Left colon (tissue), 2 donors: ENCODE measurements at regions not wholly inside any gene's neighbourhood (a gene's known extent, or its start where the extent isn't known, plus 50 kb on each side); places are given as distances from the start of the nearest gene placed in this dataset.

Source experiments
- ATAC-seq: fragments of 200-7000 bp; cut with Tn5 transposase; one replicate; pipeline ENCODE4 v1.9.1; 2020; ENCODE audit warnings: mild to moderate bottlenecking, moderate library complexity
- DNase-seq, 2 donors: peaks; one replicate each; pipeline ENCODE4 v3.0.0-alpha.2; 2020
- intact Hi-C, 2 donors: fragments of 100-400 bp; cut with DNase I in 1 of 2; cut with micrococcal nuclease in 1 of 2; formaldehyde crosslinking; loops; one replicate each; pipeline versions ENCODE4 v1.11.2 to v1.14.0; 2022; cut with DNase I, micrococcal nuclease
- donor health status: DM: no; HTN: no; CAD: no.
- donor health status: DM: yes; HTN: yes; CAD: no.

DNA sequence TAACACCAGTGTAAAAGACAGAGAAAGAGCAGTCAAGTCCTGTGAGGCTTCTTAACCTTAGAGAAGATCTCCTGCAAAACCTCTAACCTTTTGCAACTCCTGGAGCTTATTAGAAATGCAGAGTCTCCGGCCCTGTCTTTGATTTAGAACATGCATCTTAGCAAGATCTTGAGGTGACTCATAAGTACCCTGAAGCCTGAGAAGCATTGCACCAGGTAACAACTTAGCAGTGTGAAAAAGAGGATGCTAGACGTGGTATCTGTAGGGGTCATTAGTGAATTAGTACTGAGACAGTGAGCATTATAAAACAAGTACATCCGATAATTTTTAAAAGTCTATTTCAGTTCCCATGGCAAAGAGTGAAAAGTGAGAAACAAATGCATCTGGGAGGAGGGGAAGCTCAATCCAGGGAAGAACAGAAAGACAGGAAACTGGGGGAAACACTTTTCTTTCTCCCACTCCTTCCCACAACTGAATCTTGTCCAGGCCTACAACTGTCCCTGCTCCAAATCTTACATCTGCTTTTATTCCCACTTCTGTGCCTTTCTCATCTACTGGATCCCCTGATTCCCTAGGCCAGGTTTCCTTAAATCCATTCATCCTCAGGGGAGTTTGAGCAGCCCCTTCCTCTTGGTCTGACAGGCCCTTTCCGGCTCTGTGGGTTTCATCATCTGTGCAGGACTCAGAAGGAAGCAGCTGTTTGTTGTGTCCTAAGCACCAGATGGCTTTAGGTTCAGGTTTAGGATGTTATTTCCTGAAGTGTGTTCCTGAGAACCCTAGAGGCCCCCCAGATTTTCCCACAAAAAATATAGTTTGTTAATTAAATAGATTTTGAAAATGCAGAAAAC is 128.1 kb upstream of the IL12A start:
- intact Hi-C loops: no loop called here
- no peak for ATAC-seq
- DNase-seq: no peak

- intact Hi-C loops: no loop called here
- DNase-seq: no peak
- no peak for ATAC-seq
Measured at GRCh38 chr3:159861369-159861987, 127.2 kb upstream of the IL12A start.

DNA sequence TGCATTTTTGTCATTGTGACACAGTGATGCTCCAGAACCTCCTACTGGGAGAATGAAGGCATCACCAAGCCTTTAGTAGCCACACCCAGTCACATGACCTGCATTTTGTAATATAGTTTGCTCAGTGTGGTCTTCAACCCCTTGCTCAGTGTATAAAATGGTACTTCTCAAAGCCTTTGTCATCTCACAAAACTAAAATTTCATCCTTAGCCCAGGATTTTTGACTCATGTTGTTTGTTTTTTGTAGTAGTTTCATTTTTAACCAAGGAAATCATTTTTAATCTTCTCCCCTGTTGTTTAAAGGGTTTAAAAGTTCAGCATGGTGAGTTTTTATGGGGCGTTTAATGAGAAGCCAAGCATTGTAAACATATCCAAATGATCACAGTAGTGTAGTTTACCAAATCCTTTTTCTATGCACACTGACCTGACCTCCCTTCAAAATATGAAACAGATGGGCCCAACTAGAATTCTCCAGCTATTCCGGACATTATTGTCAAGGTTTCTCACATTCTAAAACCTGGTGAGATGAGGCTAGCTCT is 123.5 kb upstream of the IL12A start:
- DNase-seq (no peak), ATAC-seq (no peak)
- intact Hi-C loops: no loop called here

GRCh38 chr3:159866201-159866746 is 122.4 kb upstream of the IL12A start:
- intact Hi-C loops: no loop called here
- ATAC-seq: no peak
- DNase-seq: no peak

DNA sequence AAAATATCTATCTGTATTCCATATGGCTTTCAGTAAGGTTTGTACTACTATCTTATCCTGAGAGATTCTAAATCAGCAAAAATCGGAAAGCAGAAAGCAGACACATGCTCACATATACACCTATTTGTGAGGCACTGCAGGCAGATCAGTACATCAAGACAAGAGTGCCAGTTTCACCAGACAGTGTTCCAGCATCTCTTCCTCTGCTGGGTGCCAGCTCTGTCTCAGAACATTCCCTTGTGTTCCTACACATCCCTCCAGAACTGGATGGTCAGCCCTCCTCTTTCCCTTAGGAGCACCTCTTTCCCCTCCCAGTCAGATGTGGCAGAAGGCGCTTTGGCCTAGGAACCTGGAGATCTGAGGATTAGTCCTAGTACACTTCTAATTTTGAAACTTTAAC is 121.3 kb upstream of the IL12A start:
- ATAC-seq (no peak), DNase-seq (no peak)
- intact Hi-C loops: no loop called here

GRCh38 chr3:159870723-159871122 is 117.9 kb upstream of the IL12A start:
- ATAC-seq: no peak
- no peak for DNase-seq
- intact Hi-C loops: no loop called here

DNA sequence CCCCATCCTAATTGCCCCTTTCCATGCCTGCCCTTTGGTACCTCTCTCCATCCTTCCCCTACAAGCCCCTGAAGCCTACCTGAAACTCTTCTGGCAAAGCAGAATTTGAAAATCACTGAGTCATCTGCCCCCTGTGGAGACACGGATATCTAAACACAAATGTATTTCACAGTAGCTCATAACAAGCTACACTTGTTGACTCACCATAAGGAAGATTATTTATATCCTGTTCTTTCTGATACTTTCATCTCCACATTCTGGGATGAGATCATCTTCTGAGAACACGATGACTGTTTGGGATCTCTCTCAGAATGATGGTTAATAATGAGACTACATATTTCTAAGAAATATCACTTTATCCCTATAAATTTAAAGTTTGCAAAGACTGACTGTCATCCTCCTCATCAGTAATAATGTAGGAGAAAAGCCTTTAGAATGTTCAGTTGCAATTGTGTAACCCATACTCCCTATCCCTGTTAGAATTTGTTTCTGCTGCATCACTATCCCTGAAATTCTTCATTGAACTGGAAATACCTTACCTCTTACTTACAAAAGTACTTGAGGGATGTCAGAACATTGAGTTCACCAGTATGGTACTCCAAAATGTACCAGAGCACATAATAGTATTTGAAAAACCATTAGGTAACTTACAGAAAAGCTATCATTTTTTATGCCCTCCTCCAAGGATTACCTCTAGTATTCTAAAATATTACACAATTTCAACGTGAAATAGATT is 116.1 kb upstream of the IL12A start:
- ATAC-seq (no peak), DNase-seq (no peak)
- intact Hi-C loops: no loop called here

DNA sequence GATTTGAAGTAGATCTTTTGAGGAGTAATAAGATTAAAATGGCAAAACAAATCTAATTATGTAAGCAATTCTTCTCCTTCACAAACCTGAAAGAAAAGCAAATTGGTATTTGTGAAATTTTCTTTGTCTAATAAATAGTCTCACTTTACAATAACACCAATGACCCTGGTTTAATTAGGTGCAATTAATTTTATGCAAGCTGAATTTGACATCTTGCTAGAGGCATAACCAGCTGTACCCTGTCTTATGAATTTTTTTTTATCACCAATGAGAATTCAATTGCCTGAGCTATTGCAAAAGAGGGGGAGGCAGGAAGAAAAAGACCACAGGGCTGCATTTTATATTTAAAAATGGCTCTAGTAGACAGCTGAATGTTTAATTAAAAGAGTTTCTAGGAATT is 113.5 kb upstream of the IL12A start:
- intact Hi-C loops: no loop called here
- no peak for ATAC-seq

GRCh38 chr3:159877924-159878323 is 110.7 kb upstream of the IL12A start:
- ATAC-seq (no peak), DNase-seq (no peak)
- intact Hi-C loops: no loop called here

More for the DNA sequence above, 113.5 kb upstream of the IL12A start:
- DNase-seq: no peak

DNA sequence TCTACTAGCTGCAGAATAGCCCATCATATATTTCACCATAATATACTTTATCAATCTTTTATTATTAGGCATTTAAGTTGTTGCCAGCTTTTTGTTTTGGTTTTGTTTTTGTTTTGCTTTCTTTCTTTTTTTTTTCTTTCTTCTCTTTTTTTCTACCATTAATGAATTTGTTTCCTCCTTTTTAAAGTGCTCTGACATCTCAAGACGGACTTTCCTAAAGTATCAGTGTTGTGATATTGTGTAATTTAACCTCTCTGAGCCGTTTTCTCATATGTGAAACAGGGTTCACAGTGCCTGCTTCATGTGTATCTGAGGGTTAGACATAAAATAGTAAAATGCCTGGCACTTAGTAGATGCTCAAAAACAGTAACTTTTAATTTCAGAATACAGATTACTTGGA is 109.5 kb upstream of the IL12A start:
- no peak for ATAC-seq
- intact Hi-C loops: no loop called here
- no peak for DNase-seq

DNA sequence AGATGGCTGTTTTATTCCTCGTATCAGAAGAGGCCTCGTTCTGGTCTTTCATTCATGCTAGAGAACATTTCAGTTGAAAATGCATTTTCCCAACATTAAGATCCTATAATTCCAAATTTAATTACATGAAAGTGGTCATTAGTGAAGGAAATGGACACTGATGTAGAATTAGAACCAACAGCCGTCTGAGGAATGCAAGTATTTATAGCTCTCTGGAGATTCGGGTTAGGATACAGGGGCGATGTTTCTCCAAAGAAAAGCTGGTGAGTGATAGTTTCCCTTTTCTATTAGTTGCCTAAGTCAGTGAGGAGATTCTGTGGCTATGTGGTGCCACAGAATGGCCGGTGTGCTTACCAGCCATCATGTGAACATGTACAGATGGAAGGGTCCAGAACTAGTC is 109.0 kb upstream of the IL12A start:
- no peak for DNase-seq
- intact Hi-C loops: no loop called here
- ATAC-seq: no peak

- DNase-seq: no peak
- no peak for ATAC-seq
- intact Hi-C loops: loop anchor here in 1 of 2 donors (10.0 kb wide), 1 partner anchor 124 kb away; no protein-coding TSS in a partner anchor
Measured at GRCh38 chr3:159881208-159881607, 107.4 kb upstream of the IL12A start.

GRCh38 chr3:159881828-159882309 is 106.8 kb upstream of the IL12A start:
- DNase-seq (no peak), ATAC-seq (no peak)
- intact Hi-C loops: loop anchor here in 1 of 2 donors (10.0 kb wide), 1 partner anchor 123 kb away; no protein-coding TSS in a partner anchor

- no peak for ATAC-seq
- intact Hi-C loops: loop anchor here in 1 of 2 donors (10.0 kb wide), 1 partner anchor 122 kb away; no protein-coding TSS in a partner anchor
Measured at GRCh38 chr3:159882367-159882766, 106.3 kb upstream of the IL12A start.

GRCh38 chr3:159882790-159883779 is 105.5 kb upstream of the IL12A start:
- no peak for ATAC-seq
- intact Hi-C loops: loop anchor here in 1 of 2 donors (10.0 kb wide), 1 partner anchor 122 kb away; no protein-coding TSS in a partner anchor
- DNase-seq: no peak

More at GRCh38 chr3:159882367-159882766, 106.3 kb upstream of the IL12A start:
- no peak for DNase-seq

DNA sequence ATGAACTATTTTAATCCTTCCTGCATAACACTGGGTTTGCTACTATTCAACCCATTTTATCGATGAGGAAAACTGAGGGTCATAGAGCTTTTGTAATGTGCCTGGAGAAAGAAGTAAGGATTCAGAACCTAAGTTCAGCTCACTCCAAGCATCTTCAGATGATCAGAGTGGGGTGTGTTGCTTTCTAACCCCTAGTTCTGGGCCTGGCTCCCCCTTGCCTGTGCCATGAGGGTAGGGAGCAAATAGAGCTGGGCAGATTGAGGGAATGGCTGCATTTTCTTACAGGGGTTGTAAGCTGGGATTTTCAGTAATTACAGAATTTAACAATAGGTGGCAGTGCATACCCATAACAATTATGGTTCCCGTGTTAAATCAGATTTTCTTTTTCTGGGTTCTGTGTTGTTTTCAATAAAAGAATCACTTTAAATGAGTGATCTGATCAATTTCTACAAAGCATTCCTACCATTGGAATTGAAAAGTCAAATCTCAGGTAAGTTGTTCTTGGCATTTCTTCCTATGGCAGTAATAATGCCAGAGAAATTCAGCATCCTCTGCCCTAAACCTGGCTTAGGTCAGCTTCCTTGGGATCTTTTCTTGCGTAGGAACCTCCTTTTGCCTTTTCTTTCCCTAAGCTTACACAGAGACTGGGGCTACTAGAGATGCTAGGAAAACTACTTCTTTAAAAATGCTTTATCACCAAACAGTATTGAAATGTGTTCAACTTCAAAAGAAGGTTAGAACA is 103.8 kb upstream of the IL12A start:
- ATAC-seq: peak; percentile 50
- intact Hi-C loops: loop anchor here in 1 of 2 donors (10.0 kb wide), 1 partner anchor 120 kb away; no protein-coding TSS in a partner anchor
- DNase-seq: no peak

DNA sequence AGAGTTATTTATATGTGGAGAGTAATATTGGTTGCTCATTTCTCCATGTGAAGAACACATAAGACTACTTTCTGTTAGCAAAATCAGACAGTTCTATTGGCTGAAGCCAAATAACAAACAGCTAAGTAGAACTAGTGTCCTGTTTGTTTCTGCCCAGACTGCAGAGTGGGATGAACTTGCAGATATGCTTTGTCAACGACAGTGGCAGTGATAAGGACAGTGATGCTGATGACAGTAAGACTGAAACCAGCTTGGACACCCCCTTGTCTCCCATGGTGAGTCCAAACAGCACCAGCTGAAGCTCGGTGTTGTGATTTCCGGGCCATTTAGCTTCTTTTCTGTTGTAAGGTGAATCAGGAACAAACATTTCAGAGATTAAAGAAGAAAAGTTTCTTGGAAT is 102.6 kb upstream of the IL12A start:
- intact Hi-C loops: loop anchor here in 1 of 2 donors (10.0 kb wide), 1 partner anchor 119 kb away; no protein-coding TSS in a partner anchor
- no peak for DNase-seq
- no peak for ATAC-seq
